H9 (cell line): ENCODE measurements at regions not wholly inside any gene's neighbourhood (a gene's known extent, or its start where the extent isn't known, plus 50 kb on each side); places are given as distances from the start of the nearest gene placed in this dataset.

Experiments
- DNase-seq: peaks from one replicate; pipeline ENCODE4 v3.0.0-alpha.2; 2017
- H2AFZ ChIP-seq: one replicate; pipeline ENCODE4 v1.6.1; 2013; ENCODE audit warnings: mild to moderate bottlenecking, low read length, control low read depth, moderate library complexity
- H2AK5ac ChIP-seq: 2 replicates; pipeline ENCODE4 v1.6.1; 2013; ENCODE audit warnings: low read length, control low read depth, mixed read lengths; ENCODE audit not compliant: insufficient read length
- H2BK120ac ChIP-seq: one replicate; pipeline ENCODE4 v1.6.1; 2013; ENCODE audit warnings: low read depth, mild to moderate bottlenecking, low read length, control low read depth, inconsistent platforms; ENCODE audit not compliant: poor library complexity, severe bottlenecking
- H2BK12ac ChIP-seq: 2 replicates; pipeline ENCODE4 v1.6.1; 2013; ENCODE audit warnings: low read length, control low read depth, mixed read lengths, low read depth; ENCODE audit not compliant: insufficient read length
- H2BK15ac ChIP-seq: 2 replicates; pipeline ENCODE4 v1.6.1; 2013; ENCODE audit warnings: low read depth, low read length, control low read depth
- H2BK20ac ChIP-seq: one replicate; pipeline ENCODE4 v1.6.1; 2013; ENCODE audit warnings: low read depth, mild to moderate bottlenecking, low read length, control low read depth, inconsistent platforms; ENCODE audit not compliant: poor library complexity, severe bottlenecking
- H2BK5ac ChIP-seq: 2 replicates; pipeline ENCODE4 v1.6.1; 2013; ENCODE audit warnings: low read length, control low read depth, mixed read lengths; ENCODE audit not compliant: insufficient read length
- H3K14ac ChIP-seq: 2 replicates; pipeline ENCODE4 v1.6.1; 2013; ENCODE audit warnings: low read length, control low read depth; ENCODE audit not compliant: insufficient read depth
- H3K18ac ChIP-seq: 2 replicates; pipeline ENCODE4 v1.6.1; 2013; ENCODE audit warnings: low read depth, mild to moderate bottlenecking, mixed read lengths, low read length, control low read depth; ENCODE audit not compliant: insufficient read length
- H3K23ac ChIP-seq: 2 replicates; pipeline ENCODE4 v1.6.1; 2013; ENCODE audit warnings: low read length, control low read depth, mixed read lengths, low read depth; ENCODE audit not compliant: insufficient read length
- H3K23me2 ChIP-seq: 2 replicates; pipeline ENCODE4 v1.6.1; 2013; ENCODE audit warnings: low read depth, mild to moderate bottlenecking, mixed read lengths, low read length, control low read depth; ENCODE audit not compliant: insufficient read length, poor library complexity, severe bottlenecking
- H3K27ac ChIP-seq: 2 replicates; pipeline ENCODE4 v1.5.1; 2013; ENCODE audit warnings: low read length, control low read depth, mixed read lengths, low read depth; ENCODE audit not compliant: insufficient read length
- H3K27me3 ChIP-seq: 2 replicates; pipeline ENCODE4 v1.6.1; 2013; ENCODE audit warnings: low read length, control low read depth, inconsistent platforms; ENCODE audit not compliant: insufficient read depth
- H3K4ac ChIP-seq: 2 replicates; pipeline ENCODE4 v1.6.1; 2013; ENCODE audit warnings: low read depth, mild to moderate bottlenecking, control low read depth, inconsistent platforms, low read length, moderate library complexity
- H3K4me1 ChIP-seq: 2 replicates; pipeline ENCODE4 v1.6.1; 2013; ENCODE audit warnings: low read length, control low read depth, inconsistent platforms; ENCODE audit not compliant: insufficient read depth
- H3K4me2 ChIP-seq: 2 replicates; pipeline ENCODE4 v1.6.1; 2013; ENCODE audit warnings: low read length, control low read depth, mixed read lengths; ENCODE audit not compliant: insufficient read length, insufficient read depth
- H3K56ac ChIP-seq: 2 replicates; pipeline ENCODE4 v1.6.1; 2013; ENCODE audit warnings: low read depth, mild to moderate bottlenecking, mixed read lengths, low read length, control low read depth; ENCODE audit not compliant: insufficient read length
- H3K79me1 ChIP-seq: 2 replicates; pipeline ENCODE4 v1.6.1; 2013; ENCODE audit warnings: low read depth, mild to moderate bottlenecking, moderate library complexity, low read length, control low read depth, inconsistent platforms; ENCODE audit not compliant: insufficient read depth, poor library complexity, severe bottlenecking
- H3K79me2 ChIP-seq: 2 replicates; pipeline ENCODE4 v1.6.1; 2013; ENCODE audit warnings: low read length, control low read depth, inconsistent platforms; ENCODE audit not compliant: insufficient read depth
- H3K9ac ChIP-seq: 2 replicates; pipeline ENCODE4 v1.6.1; 2013; ENCODE audit warnings: low read length, control low read depth, mixed read lengths; ENCODE audit not compliant: insufficient read length; ENCODE audit errors: extremely low read depth
- H3K9me3 ChIP-seq: one replicate; pipeline ENCODE4 v1.6.1; 2013; ENCODE audit warnings: low read depth, low read length, inconsistent platforms; ENCODE audit not compliant: control insufficient read depth
- H3T11ph ChIP-seq: one replicate; pipeline ENCODE4 v1.6.1; 2013; ENCODE audit warnings: mild to moderate bottlenecking, low read length, control low read depth, inconsistent platforms
- H4K20me1 ChIP-seq: one replicate; pipeline ENCODE4 v1.6.1; 2013; ENCODE audit not compliant: control insufficient read depth, insufficient read length, insufficient read depth
- H4K5ac ChIP-seq: 2 replicates; pipeline ENCODE4 v1.6.1; 2013; ENCODE audit warnings: low read depth, mild to moderate bottlenecking, mixed read lengths, low read length, control low read depth; ENCODE audit not compliant: insufficient read length
- H4K8ac ChIP-seq: replicated peaks from 2 replicates; pipeline ENCODE4 v1.6.1; 2013; ENCODE audit warnings: low read length, control low read depth, mixed read lengths, low read depth; ENCODE audit not compliant: insufficient read length
- H4K91ac ChIP-seq: 2 replicates; pipeline ENCODE4 v1.6.1; 2013; ENCODE audit warnings: low read depth, mild to moderate bottlenecking, moderate library complexity, mixed read lengths, low read length, control low read depth; ENCODE audit not compliant: insufficient read length
- H3K27ac Mint-ChIP-seq, 3 experiments: 2 replicates in 2 of 3; 3 replicates in 1 of 3; pipeline ENCODE4 v1.8.0; 2020 to 2021; ENCODE audit warnings: mixed read lengths in 3 of 3, mild to moderate bottlenecking in 1 of 3, moderate library complexity in 1 of 3
- H3K27me3 Mint-ChIP-seq: 2 replicates; pipeline ENCODE4 v1.8.0; 2021; ENCODE audit warnings: low read depth, mild to moderate bottlenecking, moderate library complexity, mixed read lengths
- H3K36me3 Mint-ChIP-seq, 3 experiments: 2 replicates in 2 of 3; 3 replicates in 1 of 3; pipeline ENCODE4 v1.8.0; 2020 to 2021; ENCODE audit warnings: low read depth in 3 of 3, mixed read lengths in 3 of 3; ENCODE audit not compliant: insufficient read depth in 1 of 3
- H3K4me1 Mint-ChIP-seq, 2 experiments: 2 replicates each; pipeline ENCODE4 v1.8.0; 2020; ENCODE audit warnings: mixed read lengths in 2 of 2
- H3K4me3 Mint-ChIP-seq, 2 experiments: 2 replicates in 1 of 2; 3 replicates in 1 of 2; pipeline ENCODE4 v1.8.0; 2020 to 2021; ENCODE audit warnings: mild to moderate bottlenecking in 2 of 2, mixed read lengths in 2 of 2, moderate library complexity in 1 of 2
- H3K9me3 Mint-ChIP-seq, 2 experiments: 2 replicates in 1 of 2; 3 replicates in 1 of 2; pipeline ENCODE4 v1.8.0; 2020; ENCODE audit warnings: mild to moderate bottlenecking in 2 of 2, mixed read lengths in 2 of 2, moderate library complexity in 1 of 2
- WGBS: extraction: QIAGEN DNeasy Blood & Tissue Kit; methylation state at CpG from one replicate; pipeline ENCODE4 v1.1.7; 2013; ENCODE audit warnings: missing lambda C conversion rate, low lambda C conversion rate, mixed read lengths; ENCODE audit not compliant: insufficient read length; ENCODE audit errors: extremely low coverage; 5-methylcytosine and 5-hydroxymethylcytosine counted together
- TF ChIP-seq, protein P1 (sequence below): fragments of 200-600 bp; sonication (generic); conservative IDR thresholded peaks from 3 replicates; pipeline ENCODE4 v1.8.0; 2021; ENCODE audit warnings: antibody characterized with exemption, mild to moderate bottlenecking

DNA sequence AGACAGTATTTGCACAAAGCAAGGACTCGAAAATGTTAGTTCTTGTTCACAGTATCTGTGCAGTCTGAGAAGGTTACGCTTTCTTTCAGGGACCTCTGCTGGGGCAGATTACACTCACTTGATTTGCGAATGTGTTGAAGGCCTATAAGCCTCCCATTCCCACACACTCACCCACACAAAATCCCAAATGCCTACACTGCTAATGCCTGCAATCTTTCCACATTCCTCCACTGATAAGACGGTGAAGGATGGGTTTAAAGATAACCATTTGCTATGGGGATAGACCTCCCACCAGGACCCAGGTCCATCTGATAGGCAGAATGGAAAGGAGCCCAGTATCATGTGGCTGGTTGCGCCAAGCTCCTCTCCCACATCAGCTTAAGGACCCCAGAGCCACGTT, 394.9 kb upstream of the SALL1 start:
- Histone ChIP-seq H4K20me1 (no peaks in the 10 kb centered on the region), H2BK120ac (no peak overlapping the region), H2AFZ (no peak overlapping the region), H3K9me3 (no peaks in the 10 kb centered on the region), H2BK15ac (no peak overlapping the region), H2AK5ac (no peak overlapping the region), H4K91ac (no peak overlapping the region), H3K4me1 (peaks cover 18% of the 10 kb centered on the region), H3K4me2 (no peak overlapping the region), H3K4ac (no peak overlapping the region), H2BK20ac (no peak overlapping the region), H2BK5ac (no peak overlapping the region), H3K23ac (no peak overlapping the region), H3K14ac (no peak overlapping the region), H2BK12ac (no peak overlapping the region), H4K5ac (no peak overlapping the region), H3K23me2 (no peaks in the 10 kb centered on the region), H4K8ac (no peak overlapping the region), H3K79me1 (no peaks in the 10 kb centered on the region), H3K9ac (no peak overlapping the region), H3K27me3 (no peaks in the 10 kb centered on the region), H3T11ph (no peak overlapping the region), H3K27ac (no peak overlapping the region), H3K18ac (no peak overlapping the region), H3K79me2 (no peaks in the 10 kb centered on the region), H3K56ac (no peak overlapping the region)
- Mint-ChIP-seq H3K4me3 (no peak overlapping the region), H3K27ac (peak overlapping the region; percentile 29 to 99 (median 96); a peak in 4 of 7 replicates), H3K4me1 (peaks cover 47 to 61% of the 10 kb centered on the region in 2 experiments), H3K36me3 (no peaks in the 10 kb centered on the region), H3K9me3 (no peaks in the 10 kb centered on the region; a peak in 1 of 5 replicates), H3K27me3 (no peaks in the 10 kb centered on the region)
- TF ChIP-seq, protein P1, sequence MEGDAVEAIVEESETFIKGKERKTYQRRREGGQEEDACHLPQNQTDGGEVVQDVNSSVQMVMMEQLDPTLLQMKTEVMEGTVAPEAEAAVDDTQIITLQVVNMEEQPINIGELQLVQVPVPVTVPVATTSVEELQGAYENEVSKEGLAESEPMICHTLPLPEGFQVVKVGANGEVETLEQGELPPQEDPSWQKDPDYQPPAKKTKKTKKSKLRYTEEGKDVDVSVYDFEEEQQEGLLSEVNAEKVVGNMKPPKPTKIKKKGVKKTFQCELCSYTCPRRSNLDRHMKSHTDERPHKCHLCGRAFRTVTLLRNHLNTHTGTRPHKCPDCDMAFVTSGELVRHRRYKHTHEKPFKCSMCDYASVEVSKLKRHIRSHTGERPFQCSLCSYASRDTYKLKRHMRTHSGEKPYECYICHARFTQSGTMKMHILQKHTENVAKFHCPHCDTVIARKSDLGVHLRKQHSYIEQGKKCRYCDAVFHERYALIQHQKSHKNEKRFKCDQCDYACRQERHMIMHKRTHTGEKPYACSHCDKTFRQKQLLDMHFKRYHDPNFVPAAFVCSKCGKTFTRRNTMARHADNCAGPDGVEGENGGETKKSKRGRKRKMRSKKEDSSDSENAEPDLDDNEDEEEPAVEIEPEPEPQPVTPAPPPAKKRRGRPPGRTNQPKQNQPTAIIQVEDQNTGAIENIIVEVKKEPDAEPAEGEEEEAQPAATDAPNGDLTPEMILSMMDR = no peak
- no peak for DNase-seq
- WGBS = no CpG with 5 or more reads among the region's 6 CpGs
